HG03460 (cell line): ENCODE measurements at regions not wholly inside any gene's neighbourhood (a gene's known extent, or its start where the extent isn't known, plus 50 kb on each side); places are given as distances from the start of the nearest gene placed in this dataset.

ENCODE experiments used
- ATAC-seq: cut with Tn5 transposase; IDR thresholded peaks from one replicate; pipeline ENCODE4 v1.9.1; 2021; ENCODE audit not compliant: unreplicated experiment

DNA sequence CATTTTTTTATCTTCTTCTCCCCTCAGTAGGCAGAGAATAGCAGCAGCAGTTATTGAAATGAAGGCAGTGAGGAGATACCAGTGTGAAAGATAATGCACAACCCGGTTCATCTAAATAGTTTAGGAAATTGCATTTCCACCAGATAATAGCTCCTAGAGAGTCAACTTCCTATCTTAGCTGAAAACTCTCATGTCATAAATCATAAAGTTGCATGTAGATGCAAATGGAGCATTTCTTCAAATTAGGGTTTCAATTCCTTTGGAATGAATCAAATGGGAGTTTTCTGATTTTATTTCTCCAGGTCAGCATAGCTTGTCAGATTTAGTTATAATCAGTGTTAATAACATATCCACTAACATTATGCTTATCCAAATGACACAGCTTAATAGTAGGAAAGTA, 335.3 kb downstream of the CNTNAP4 start:
- no peak for ATAC-seq

DNA sequence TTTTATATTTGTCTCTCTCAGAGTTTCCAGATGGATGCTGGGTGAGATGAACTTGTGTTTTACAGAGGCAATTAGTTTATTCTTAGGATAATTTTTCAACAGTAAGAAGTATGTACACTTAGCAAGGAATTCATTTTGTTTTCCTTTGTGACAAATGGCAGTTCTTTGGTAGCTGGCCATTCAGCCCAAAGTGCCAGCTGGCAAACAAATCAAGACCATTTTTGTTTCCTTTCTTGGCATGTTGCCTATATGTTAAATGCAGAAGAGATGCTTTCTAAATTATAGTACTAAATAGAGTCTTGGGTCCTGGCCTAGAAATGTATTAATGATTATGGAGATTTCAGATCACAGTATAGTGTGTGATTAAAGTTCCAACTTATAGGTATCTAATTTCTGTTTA, 337.1 kb downstream of the CNTNAP4 start:
- no peak for ATAC-seq

DNA sequence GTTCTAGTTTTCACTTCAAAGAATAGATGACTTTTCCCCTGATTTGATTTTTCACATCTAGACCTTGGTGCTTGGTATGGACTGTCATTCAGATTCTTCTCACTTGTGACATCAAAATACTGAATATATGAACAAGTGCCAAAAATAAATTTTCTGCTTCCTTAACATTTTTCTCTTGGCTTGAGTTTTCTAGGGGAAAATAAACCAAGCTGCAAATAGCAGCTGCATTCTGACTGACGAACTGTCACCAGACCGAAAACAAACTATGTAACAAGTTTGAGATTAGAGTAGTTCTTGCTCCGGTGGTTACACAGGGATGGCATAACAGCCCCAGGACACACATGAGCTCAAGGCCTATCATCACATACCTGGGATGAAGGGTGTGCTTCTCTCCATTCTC, 345.7 kb downstream of the CNTNAP4 start:
- no peak for ATAC-seq

DNA sequence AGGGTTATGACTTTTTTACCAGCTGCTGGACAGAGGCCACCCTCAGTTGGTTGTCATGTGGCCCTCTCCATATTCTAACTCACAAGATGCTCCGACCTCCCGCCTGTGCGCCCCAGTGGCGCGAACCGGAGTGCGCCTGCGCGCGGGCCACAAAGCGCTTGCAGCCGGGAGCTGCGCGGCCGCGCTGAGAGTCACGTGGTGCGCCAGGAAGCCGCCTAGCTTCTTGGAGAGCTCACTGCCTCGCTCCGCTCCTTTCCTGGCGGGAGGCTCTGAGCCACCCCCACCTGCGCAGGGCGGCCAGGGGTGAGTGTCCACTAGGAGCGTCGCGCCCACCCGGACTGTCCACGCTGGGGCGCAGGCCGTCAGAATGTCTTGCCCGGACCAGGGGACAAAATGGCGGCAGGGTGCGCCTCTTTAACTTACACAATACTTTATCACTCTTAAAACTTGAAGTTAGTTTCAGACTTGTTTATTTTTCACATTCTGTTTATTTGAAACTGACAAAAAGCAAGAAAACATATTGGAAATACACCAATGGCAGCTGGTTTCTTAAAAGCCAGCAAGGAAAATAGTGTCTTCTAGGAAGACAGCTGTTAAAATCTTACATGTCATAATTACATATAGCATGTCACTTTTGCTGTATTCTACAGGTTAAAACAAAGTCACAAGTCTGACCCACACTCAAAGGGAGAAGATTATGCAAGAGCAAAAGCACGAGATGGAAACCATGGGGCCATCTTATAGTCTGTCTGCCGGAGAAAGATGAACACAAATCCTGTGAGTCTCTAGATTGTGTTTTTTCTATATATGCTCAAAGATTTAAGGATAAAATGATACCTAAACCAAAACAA, 357.9 kb downstream of the CNTNAP4 start:
- no peak for ATAC-seq

DNA sequence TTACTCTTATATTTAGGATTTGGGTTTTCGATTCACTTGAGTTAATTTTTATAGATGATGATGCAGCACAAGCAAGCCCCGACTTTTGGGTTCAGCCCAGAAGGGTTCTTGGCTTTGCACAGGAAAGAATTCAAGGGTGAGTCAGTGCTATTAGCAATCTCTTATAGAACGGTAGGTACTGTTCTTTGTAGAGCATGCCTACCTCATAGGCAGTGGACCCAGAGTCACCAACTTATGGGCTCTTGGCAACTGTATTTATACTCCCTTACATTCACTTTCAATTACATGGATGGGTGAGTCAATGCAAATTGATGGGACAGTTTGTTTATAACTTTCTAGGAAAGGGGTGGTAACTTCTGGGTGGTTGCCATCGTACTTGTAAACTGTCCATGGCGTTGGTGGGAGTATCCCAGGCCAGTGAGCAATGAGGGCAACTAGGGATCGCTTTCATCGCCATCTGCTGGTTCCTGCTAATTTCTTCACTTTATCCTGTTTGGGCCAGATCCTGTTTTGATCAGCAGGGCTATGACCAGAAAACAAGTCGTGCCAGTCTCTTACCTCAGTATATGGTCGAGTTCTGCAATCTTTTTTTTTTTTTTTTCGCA, 362.6 kb downstream of the CNTNAP4 start:
- ATAC-seq: no peak

DNA sequence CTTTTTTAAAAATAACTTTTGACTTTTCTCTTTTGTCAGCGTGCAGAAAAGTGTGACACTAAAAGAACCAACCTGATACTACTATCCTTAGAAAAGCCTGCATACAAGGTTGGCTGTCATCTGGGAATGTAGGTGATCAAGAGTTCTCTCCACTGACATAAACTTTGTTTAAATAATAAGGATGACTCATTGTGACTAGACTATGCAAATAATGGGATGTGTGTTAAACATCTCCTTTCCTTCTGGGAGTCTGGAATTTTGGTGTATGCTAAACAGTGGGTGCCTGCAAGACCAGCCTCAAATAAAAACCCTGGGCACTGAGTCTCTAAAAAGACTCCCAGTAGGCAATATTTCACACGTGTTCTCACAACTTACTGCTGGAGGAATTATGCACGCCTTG, 373.4 kb downstream of the CNTNAP4 start:
- no peak for ATAC-seq

DNA sequence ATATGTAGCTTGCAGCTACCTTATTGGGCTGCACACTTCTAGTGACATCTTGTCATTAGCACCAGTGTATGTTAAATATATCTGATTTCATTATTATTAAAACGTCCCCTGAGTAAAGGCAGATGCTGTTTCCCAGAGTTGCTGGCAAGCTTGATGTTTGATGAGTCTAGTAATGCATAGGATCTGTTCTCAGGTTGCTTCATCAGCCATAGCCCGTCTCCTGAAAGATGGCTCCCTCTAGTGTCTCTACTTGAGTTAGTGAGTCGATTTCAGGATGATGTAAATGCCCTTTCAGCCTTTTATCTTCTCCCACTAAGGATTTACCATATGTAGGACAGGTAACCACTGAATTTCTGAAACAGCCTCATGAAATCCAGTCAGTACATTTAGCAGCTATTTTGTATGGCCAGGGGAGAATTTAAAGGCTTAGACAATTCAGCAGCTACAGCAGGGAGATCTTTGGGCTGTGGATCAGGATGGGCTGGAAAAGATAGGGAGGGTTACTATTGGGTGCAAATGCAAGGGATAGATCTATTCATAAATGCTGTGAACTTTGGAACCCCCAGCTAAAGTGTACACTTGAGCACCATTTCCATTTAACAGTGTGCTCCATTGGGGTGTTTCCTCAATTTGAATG, 376.3 kb downstream of the CNTNAP4 start:
- ATAC-seq: peak; percentile 70

DNA sequence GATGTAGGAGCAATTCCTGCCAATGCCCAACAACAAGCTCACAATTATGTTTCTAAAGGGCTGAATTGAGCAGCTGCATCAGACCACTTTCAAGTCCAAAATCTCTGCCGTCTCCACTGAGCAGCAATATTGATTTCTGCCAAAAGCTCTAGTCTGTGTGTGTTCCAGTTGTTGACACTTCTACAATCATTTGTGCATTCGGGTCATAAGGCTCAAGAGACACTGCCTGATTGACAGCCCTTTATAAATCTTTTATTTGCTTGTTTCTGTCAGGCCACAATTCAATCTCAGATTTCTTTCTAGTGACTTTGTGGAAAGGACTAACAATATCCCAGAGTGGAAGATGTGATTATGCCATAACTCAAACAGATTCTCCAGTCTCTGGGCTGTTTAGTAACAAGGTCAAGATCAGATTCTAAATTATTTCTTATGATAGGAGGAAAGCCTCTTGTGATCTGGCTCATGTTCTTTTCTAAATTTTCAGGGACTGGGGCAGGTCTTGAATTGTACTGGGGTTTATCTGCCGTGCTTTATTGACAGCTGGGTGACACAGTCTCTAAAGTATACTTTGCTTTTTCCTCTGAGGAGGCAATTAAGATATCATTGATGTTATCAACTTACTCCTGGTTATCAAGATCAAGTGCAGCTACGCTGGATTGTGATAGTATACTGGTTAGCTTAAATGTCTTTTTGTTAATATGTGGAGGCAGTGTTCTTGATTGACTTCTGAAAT, 377.1 kb downstream of the CNTNAP4 start:
- ATAC-seq: no peak

DNA sequence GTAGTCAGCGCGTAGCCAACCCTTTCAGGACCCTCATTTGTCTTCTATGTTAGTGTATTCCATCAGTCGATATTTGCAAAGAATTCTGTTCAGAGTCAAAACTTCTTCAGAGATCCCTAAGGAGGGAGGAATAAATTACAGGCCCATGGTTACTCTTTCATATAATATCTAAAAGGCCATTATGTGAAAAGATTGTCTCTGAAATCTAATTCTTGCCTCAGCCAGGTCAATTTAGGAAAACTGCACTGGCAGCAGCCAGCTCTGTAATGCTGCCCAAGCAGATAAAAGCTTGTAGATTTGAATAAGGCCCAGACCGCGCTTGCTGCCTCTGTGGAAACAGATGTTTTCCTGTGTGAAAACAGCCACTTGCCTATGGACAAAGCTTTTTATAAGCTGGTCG, 379.8 kb downstream of the CNTNAP4 start:
- ATAC-seq: no peak

DNA sequence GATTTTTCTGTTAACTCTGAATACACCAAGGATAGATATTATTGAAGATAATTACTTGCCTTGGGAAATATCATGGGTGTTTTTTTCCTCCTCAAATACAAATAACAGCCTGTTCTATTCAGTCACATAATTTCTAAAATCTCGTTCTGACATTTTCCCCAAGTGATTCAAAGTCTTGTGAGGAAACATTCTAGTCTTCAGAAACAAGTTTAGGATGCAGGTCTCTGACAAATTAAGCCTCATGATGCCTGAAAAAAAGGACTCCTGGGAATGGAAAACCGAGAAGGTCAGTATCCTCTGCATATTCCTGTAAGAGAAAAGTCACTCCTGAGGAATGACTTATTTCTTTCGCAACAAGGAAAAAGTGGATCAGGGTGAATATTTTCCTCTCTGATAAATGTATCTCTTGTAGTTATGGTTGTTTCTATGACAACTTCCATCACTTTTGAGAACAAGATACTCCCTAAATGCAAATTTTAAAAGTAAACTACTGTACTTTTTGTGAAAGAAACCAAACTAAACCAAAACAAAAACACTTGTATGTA, 384.6 kb downstream of the CNTNAP4 start:
- ATAC-seq: no peak

DNA sequence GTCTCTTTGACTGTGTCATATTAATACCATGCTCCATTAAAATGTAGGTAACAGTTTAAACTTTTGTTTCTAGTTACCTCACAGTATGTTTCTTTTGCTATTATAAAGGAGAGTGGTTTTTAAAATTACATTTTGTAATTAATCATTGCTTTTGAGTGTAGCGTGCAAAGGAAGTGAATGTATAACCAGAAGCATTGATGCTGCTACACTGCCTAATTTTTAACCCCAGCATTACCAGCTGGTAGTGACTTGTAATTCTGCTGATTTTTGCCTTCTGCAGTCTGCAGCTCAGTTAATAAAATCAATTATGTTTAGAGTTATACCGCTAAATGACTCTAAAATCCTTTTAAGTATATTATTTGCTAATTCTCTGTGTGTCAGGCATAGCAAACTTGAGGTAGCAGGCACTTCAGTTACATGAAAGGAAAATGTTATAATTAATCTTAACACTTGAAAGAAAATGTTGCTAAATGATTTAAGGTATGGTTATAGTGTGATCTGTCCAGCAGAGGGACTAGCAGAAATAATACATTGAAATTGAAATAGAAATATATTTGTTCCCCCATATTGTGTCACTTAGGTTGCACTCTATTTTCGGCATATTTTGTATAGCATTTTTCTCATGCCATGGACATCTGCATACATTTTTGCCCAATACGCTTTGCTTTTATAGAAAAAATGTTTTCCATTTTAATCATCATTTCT, 388.5 kb downstream of the CNTNAP4 start:
- no peak for ATAC-seq

DNA sequence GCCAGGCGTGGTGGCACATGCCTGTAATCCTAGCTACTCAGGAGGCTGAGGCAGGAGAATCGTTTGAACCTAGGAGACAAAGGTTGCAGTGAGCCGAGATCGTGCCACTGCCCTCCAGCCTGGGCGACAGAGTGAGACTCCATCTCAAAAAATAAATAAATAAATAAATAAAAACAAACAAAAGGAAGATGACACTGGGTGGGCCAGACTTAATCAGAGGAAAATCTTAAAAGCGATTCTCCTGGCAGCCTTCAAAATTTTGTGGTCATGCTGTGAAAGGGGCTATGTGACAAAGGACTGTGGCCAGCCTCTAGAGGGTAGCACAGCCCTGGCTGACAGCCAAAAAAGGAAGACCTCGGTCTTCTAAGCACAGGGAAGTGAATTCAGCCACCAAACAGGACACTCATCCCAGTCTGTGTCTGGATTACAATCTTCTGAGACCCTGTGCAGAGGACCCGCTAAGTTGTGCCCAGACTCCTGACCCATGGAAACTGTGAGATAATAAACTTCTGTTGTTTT, 391.1 kb downstream of the CNTNAP4 start:
- no peak for ATAC-seq

DNA sequence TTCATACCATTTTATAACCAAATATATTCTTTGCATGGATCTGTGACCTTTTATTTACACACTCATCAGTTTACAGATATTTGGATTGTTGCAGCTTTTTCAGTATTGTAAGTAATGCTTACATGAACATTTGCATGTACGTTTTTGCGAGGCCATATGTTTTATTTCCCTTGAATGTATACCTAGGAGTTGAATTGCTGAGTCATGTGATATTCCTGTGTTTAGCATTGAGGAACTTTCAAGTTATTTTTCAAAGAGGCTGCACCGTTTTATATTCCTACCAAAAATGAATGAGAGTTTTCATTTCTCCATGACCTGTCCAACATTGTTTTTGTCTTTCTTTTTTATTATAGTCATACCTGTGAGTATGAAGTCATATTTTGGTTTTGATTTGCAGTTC, 392.1 kb downstream of the CNTNAP4 start:
- ATAC-seq: no peak

DNA sequence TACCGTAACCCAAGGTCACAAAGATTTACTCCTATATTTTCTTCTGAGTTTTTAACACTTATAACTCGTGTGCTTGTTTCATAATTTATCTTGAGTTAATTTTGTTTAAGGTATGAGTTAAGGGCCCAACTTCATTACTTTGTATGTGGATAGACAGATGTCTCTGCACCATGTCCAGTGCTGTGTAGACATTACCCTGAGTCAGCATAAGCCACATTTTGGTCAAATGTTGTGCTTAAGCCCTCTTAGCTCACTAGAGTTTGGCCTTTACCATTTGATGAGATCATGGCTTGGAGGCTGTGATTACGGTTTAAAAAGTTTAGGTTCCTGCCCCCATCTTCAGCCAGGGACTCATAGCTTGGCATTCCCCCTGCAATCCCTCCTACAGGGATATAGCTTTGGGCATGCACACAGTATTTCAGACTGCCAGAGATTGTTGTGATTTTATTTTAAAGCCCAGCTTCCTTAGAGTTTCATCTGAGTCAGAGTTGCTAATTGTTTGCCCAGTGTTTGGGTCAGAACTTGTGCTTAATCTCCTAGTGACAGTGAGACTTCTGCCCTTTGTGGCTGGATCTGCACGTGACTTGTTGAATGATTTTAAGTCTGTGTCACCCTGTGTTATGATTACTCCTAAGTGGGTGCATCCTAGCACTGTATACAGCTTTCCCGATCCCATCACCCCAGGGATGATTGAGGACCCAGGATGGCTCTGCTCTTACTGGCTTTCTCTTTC, 393.1 kb downstream of the CNTNAP4 start:
- no peak for ATAC-seq

DNA sequence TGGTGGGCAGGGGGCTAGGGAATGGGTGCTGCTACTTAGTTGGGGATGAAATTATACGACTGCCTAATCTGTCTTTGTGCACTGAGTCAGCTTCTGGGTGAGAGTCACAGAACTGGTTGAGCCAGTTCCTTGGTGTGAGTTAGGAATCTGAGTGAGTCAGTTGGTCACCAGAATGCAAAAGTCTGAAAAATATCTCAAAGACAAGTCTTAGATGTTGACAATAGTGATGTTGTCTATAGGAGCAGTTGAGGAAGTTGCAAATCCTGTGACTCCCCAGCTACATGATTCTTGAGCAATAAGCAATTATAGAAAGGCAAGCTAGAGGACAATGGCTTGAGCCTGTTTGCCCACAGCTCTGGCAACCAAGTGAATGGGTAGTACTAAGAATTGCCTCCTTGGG, 399.2 kb downstream of the CNTNAP4 start:
- no peak for ATAC-seq

DNA sequence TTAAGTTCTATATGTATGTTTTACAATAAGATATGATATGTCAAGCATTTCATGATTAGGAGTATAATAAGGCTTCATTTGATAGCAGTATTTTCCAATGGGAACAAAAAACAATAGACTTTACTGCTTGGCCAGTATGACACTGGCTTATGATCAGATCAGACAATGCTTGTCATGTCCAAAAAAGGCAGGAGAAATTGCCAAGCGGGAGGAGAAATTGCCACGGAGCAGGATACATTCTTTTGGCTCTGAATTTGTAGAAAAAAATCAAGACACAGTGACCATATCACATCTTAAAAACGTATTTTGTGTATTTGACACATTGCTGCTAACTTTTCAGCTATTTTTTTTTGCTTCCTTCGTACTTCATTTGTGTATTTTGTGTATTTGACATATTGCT, 404.1 kb downstream of the CNTNAP4 start:
- ATAC-seq: no peak

DNA sequence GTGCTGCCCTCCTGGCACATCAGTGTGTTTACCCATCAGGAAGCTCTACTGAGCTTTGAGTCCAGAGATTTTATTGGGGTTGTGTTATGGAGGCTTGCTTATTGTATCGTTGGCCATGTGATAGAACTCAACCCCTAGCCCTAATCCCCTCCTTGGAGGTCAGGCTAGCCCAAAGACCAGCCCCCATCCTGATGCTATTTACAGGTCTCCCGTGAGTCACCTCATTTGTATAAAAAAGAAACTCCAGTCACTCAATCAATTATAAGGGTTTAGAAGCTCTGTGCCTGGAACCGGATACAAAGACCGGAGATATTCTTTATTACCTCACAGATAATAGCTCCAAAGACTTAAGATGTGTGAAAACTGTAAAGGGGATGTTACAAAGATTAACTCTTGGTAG, 405.9 kb downstream of the CNTNAP4 start:
- no peak for ATAC-seq

DNA sequence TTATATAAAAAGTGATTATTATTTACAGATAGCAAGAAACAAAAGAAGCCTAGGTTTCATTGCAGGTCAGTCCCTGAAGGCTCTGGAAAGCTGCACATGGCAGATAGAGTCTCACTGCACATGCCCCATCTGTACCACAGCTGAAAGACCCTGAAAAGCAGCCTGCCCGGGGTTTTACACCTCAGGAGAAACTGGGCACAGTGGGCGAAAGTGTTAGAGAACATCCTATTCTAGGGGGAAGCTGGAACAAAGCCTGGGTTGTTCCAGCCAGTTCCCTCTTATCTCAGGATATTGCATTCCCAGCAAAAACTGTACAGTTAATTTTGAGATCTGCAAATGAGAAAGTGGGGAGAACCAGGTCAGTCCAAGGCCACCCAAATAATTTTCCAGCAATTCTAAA, 419.7 kb downstream of the CNTNAP4 start:
- ATAC-seq: no peak

DNA sequence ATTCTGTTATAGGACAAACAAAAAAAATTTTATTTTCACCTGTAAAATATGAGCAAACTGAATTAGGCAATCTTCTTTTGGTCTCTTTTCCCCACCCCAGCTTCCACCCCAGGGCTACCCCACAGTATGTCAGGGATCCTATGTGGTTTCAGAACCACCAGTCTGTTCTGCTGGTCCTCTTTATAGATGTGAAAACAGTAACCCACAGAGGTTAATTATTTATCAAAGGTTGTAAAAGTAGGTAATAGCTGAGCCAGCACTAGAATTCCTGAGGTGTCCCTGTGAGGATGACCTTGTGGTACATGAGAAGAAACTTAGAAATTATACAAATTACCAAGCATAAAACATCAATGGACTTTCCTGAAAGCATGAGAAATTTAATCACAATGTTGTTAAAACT, 428.7 kb downstream of the CNTNAP4 start:
- ATAC-seq: no peak

DNA sequence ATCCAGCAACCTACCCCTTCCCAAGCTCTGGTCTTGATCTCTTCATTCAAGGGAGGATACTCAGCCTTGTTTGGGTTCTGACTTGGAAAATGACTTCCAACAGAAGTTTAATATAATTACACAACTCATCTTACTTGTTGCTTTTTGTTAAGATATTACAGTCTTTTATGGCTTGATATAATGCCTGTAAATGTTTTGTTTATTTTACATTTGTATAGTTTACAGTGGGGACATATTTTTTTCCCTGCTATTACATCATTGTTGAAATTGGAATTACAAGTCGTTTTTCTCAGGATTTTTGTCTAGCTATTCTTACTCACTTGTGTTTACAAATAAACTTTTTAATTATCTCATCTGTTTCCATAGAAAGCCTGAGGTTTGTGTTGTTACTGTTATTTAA, 436.0 kb downstream of the CNTNAP4 start:
- no peak for ATAC-seq
